ENCODE measurements at regions not wholly inside any gene's neighbourhood (a gene's known extent, or its start where the extent isn't known, plus 50 kb on each side); places are given as distances from the start of the nearest gene placed in this dataset.

- no peak overlapping the region for H3K4me3 ChIP-seq (ENCODE audit: low read depth, low read length)
- TF ChIP-seq CTCF (IDR thresholded peaks at IDR 0.05; ENCODE audit: borderline replicate concordance, insufficient read depth, low read depth, low read length) = no peak
Measured at GRCh38 chr3:106185949-106186348, 317.1 kb upstream of the CBLB start.

- TF ChIP-seq CTCF (IDR thresholded peaks at IDR 0.05; ENCODE audit: borderline replicate concordance, insufficient read depth, low read depth, low read length) = no peak
- no peak overlapping the region for H3K4me3 ChIP-seq (ENCODE audit: low read depth, low read length)
Measured at GRCh38 chr3:106190296-106190695, 321.5 kb upstream of the CBLB start.

GRCh38 chr3:106191211-106191610 lies 322.4 kb upstream of the CBLB start:
- TF ChIP-seq CTCF (IDR thresholded peaks at IDR 0.05; ENCODE audit: borderline replicate concordance, insufficient read depth, low read depth, low read length) = no peak

GRCh38 chr3:106191913-106192312 lies 323.1 kb upstream of the CBLB start:
- no peak for TF ChIP-seq CTCF (IDR thresholded peaks at IDR 0.05; ENCODE audit: borderline replicate concordance, insufficient read depth, low read depth, low read length)
- H3K4me3 ChIP-seq (ENCODE audit: low read depth, low read length) = no peak overlapping the region

More at GRCh38 chr3:106191211-106191610, 322.4 kb upstream of the CBLB start:
- no peak overlapping the region for H3K4me3 ChIP-seq (ENCODE audit: low read depth, low read length)

- H3K4me3 ChIP-seq (ENCODE audit: low read depth, low read length) = no peak overlapping the region
- no peak for TF ChIP-seq CTCF (IDR thresholded peaks at IDR 0.05; ENCODE audit: borderline replicate concordance, insufficient read depth, low read depth, low read length)
Measured at GRCh38 chr3:106193876-106194275, 325.1 kb upstream of the CBLB start.

- no peak overlapping the region for H3K4me3 ChIP-seq (ENCODE audit: low read depth, low read length)
- no peak for TF ChIP-seq CTCF (IDR thresholded peaks at IDR 0.05; ENCODE audit: borderline replicate concordance, insufficient read depth, low read depth, low read length)
Measured at GRCh38 chr3:106194726-106195125, 325.9 kb upstream of the CBLB start.

GRCh38 chr3:106197532-106198194 lies 328.9 kb upstream of the CBLB start:
- no peak for TF ChIP-seq CTCF (IDR thresholded peaks at IDR 0.05; ENCODE audit: borderline replicate concordance, insufficient read depth, low read depth, low read length)
- H3K4me3 ChIP-seq (ENCODE audit: low read depth, low read length) = no peak overlapping the region
